ENCODE measurements at regions not wholly inside any gene's neighbourhood (a gene's known extent, or its start where the extent isn't known, plus 50 kb on each side); places are given as distances from the start of the nearest gene placed in this dataset.
"Not testable (repeated sequence)": the region's sequence is repeated elsewhere in the genome, so short reads cannot be mapped to it uniquely, and the experiment has no call there.

GRCh38 chr7:32224276-32224675, 154.1 kb upstream of the PDE1C start:
- DNase-seq: no peak

GRCh38 chr7:32223721-32224120, 153.5 kb upstream of the PDE1C start:
- no peak for DNase-seq

DNA sequence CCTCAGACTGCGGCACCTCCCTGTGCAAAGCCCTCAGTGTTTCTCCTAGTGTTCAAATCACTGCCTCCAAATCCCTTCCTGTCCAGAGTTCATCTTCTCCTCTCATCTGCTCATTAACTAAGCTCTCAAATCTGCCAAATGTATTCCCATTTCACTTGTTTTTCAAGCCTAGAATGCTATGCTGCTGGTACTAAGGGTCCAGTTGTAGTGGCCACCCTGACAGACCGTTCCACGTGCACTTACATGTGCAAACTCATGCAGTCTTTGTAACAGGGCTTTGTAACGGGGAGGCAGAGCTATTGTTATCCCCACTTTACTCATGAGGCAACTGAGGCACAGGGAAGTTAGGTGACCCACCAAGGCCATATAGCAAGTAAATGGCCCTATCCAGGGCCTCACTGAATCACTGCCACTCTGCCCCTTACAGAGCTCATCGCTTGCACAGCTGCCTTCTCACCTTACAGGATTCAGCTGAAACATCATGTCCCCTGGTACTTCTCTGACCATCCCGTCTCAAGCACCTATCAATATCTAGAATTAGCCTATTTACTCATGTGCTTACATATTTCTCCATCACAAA, 153.0 kb upstream of the PDE1C start:
- no peak for DNase-seq

DNA sequence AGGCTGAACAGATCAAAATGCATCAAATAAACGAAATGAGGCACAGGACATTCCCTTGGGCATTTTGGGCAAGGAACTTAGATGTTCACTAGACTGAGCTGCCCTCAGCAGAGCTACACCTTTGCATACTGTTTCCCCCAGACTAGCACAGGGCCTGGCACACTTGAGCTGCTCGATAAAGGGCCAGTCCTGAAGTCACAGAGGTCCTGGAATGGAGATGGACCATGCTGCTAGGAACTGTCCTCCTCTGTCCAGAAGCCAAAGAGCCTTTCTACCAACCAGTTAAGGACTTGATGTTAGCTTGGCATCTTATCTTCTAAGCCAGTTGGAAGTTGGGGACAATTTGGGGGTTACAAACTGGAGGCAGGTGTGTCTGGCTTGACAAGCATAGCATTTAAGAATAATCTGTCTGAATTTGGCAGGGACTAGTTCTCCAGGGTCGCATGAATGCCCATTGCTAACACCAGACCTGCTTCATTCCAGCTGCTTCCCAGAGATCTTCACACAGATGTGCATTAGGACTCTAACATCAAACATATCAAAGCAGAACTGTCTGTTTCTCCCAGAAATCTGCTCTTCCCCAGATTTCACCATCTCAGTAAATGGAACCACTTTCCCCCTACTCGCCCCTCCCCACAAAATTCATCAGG, 152.2 kb upstream of the PDE1C start:
- DNase-seq: no peak

GRCh38 chr7:32221736-32222135, 151.5 kb upstream of the PDE1C start:
- DNase-seq: no peak

GRCh38 chr7:32221056-32221455, 150.8 kb upstream of the PDE1C start:
- no peak for DNase-seq

- DNase-seq: not testable (repeated sequence)
Measured at GRCh38 chr7:32219831-32220230, 149.6 kb upstream of the PDE1C start.

- no peak for DNase-seq
Measured at GRCh38 chr7:32219416-32219815, 149.2 kb upstream of the PDE1C start.

DNA sequence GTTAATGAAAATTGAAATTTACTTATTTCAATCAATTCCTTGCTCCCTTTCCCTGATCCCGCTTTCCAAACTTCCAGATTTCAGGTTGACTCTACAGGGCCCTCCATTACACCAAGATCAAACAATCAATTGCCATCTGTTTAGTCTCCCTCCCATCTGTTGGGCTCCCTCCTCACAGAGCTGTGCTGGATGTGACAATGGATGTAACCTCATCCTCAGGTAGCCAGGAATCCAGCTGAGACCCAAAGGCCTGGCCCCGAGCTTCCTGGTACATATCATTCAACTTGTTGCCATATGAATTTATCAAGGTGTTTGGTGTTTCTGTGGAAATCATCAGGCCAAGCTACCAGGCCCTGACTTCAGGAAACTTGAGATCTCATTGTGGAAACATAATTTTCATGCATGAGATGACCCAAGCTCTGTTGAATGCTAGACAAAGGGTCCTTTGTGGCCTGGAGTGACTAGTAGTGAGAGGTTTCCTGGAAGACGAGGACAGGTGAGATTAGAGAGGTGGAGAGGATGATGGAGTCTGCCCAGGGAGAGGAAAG, 148.6 kb upstream of the PDE1C start:
- no peak for DNase-seq

- DNase-seq: peak in 27 of 56 donors; percentile 5 to 75 (median 27)
Measured at GRCh38 chr7:32218154-32218467, 147.9 kb upstream of the PDE1C start.

DNA sequence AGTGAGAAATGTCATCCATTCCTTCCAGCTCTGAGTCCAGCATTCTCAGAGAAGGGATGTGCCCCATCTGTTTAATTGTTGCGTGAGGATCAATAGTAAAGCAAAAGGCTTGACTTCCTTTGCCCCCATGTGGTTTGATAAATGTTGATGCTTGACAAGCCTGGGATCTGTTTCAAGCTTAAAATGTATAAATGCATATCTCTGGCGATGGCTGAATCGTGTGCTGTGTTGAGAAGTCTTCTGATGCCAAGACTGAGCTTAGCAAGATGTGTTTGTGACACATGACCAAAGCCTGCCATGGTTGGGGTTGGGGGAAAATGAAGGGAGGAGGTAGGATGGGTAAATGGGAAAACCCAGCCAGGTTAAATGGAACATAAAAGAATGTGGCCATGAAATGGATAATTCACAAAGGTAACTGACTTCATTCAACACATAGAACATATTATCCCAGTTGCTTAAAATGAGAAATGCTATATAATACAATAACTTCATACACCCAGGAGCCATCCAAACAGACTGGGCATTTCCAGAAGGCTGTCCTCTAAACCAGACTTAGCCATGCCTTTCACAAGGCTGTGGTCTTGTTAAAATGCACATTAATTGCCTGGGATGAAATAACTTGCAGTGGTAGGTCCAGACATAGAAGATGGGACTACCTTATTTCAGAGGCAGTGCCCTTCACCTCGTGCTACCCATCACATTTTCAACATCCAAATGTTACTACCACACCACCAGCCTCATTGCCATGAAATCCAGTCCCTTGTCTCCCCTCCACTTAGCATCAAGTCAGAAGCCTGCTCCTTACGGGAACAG, 147.3 kb upstream of the PDE1C start:
- no peak for DNase-seq

GRCh38 chr7:32216759-32217158, 146.6 kb upstream of the PDE1C start:
- no peak for DNase-seq

DNA sequence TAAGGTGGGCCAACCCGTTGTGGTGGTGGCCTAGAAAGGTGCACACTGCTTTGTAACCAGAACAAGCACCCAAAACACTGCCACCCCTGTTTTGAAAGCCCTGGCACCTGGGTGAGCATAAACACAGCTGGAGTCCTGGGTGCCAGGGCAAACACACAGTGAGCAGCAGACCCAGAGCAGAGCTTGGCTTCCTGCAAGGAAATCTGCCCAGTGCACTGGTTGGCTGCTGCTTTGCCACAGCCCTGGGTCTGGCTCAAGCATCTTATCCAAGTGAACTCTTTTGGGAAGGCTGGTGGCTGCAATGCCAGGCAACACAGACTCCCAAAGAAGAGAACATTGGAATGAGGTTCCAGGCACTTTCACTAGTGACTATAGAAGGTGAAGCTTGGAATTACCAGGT, 145.5 kb upstream of the PDE1C start:
- no peak for DNase-seq

GRCh38 chr7:32214913-32215312, 144.7 kb upstream of the PDE1C start:
- no peak for DNase-seq

DNA sequence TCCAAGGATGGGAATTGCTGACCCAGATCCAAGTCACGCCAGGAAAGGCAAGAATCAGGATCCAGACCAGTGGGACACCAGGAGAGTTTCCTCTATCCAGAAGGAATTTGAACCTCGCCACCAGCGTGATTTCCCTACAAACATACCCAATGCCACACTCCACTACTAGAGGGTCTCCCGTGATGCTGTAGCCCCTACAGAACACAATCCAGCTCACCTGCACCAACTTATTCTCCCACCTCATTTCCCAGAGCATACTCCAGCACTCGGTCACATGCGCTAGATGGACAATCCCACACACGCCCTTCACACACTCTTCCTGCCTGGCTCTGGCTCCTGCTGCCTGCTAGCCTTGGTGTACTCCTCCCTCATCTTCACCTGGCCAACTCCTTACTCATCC, 142.1 kb upstream of the PDE1C start:
- DNase-seq: no peak

GRCh38 chr7:32206987-32207386, 136.8 kb upstream of the PDE1C start:
- DNase-seq: peak in 5 of 56 donors; percentile 12 to 35 (median 18)

DNA sequence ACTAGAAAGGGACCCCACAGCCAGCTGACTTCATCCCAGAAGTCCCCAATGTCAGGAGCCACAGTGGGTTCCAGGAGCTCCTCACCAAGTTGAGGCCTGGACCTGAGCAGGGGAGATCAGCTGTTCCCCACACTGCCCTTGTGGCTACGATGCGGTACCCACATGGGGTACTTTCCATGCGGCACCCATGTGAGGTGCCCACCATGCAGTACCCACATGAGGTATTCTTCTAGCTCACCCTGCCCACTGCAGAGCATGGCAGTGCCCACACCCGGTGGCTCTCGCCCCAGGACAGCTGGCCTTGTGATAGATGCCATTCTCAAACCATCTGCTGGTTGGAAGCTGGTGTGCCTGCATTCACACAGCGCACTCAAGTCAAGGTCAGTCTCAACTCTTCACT, 136.3 kb upstream of the PDE1C start:
- DNase-seq: no peak

DNA sequence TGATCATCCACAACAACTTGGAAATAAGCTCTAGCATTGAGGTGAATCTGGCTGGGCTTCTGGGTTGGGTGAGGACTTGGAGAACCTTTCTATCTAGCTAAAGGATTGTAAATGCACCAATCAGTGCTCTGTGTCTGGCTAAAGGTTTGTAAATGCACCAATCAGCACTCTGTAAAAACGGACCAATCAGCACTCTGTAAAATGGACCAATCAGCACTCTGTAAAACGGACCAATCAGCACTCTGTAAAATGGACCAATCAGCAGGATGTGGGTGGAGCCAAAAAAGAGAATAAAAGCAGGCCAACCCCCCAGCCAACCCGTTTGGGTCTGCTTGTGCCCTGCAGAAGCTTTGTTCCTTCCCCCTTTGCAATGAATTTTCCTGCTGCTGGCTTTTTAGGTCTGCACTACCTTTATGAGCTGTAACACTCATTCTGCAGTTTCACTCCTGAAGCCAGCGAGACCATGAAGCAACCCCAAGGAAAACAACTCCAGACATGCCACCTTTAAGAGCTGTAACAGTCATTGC, 135.2 kb upstream of the PDE1C start:
- DNase-seq: not testable (repeated sequence)

GRCh38 chr7:32204361-32205018, 134.3 kb upstream of the PDE1C start:
- peak in 53 of 56 donors; percentile 9 to 92 (median 73) for DNase-seq

DNA sequence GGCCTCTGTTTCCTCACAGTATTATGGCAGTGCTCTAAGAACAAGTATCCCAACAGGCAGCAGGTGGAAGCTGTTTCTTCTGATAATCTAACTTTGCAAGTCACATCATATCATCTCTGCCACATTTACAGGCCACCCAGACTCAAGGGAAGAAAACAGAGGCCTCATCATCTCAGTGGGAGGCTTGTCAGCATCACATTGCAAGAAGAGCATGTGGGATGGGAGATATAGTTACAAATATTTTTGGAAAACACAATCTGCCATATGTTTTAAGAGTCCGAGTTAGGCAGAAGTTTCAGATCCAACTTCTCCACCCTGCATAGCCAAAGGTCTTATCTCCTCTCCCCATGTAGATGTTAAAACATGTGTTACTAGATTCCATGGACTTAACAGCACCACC, 130.4 kb upstream of the PDE1C start:
- DNase-seq: no peak

- no peak for DNase-seq
Measured at GRCh38 chr7:32194537-32194936, 124.3 kb upstream of the PDE1C start.

DNA sequence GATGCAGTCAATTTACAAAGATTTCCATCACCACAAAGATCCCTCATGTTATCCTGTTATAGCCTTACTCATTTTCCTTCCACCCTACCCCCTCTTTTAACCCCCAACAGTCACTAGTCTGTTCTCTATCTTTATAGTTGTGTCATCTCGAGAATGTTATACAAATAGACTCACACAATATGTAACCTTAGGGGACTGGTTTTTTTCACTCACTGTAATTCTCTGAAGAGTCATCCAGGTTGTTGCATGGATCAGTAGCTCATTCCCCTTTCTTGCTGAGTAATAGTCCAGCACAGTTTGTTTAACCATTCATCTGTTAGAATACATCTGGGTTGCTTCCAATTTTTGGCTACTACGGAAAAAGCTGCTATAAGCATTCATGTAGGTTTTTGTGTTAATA, 121.1 kb upstream of the PDE1C start:
- DNase-seq: no peak
